ENCODE measurements at regions not wholly inside any gene's neighbourhood (a gene's known extent, or its start where the extent isn't known, plus 50 kb on each side); places are given as distances from the start of the nearest gene placed in this dataset.

DNA sequence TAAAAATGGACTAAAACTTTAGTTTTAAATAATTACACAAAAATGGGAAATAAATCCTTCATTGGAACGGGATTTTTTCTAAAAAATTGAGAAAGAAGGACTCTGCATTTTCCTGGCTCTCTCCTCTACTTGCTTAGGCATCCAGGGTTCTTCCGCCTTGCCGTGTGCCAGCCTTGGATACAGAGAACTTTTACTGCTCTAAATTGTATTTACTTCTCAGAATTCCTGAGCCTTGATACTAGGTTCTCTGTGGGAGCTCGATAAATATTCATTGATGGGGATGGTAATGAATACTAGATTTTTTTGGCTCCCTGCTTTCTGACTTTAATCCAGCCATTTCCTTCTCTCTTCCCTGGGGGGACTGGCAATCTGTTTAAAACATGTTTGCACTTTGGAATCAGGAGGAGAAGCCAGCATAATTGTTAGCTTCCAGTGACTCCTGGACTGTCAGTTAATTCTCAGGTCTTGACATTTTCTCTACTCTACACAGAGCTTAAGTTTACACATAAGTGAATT lies 746.1 kb upstream of the LRRTM1 start:
- Histone ChIP-seq H3K27ac (ENCODE audit: low read depth, low read length, poor library complexity, severe bottlenecking) (no peak overlapping the region), H3K9me3 (ENCODE audit: low read length) (no peaks in the 10 kb centered on the region), H3K79me2 (ENCODE audit: insufficient read depth, low read length) (no peaks in the 10 kb centered on the region), H3K9ac (ENCODE audit: low read length) (no peak overlapping the region), H4K20me1 (ENCODE audit: insufficient read depth, low read length) (no peaks in the 10 kb centered on the region), H3K4me1 (ENCODE audit: insufficient read depth, low read length, severe bottlenecking) (no peaks in the 10 kb centered on the region), H3K9me2 (ENCODE audit: low read depth, low read length) (no peaks in the 10 kb centered on the region), H3F3A (ENCODE audit: insufficient read depth, low read length) (no peaks in the 10 kb centered on the region), H3K36me3 (ENCODE audit: insufficient read depth, low read length) (no peaks in the 10 kb centered on the region), H2AFZ (ENCODE audit: low read length) (no peak overlapping the region), H3K4me2 (ENCODE audit: low read length) (no peak overlapping the region), H3K27me3 (ENCODE audit: insufficient read depth, low read length) (no peaks in the 10 kb centered on the region), H3K4me3 (ENCODE audit: low read depth, low read length, poor library complexity, severe bottlenecking) (no peak overlapping the region)
- no peak for TF ChIP-seq EZH2 (IDR thresholded peaks at IDR 0.05; ENCODE audit: borderline replicate concordance, low read length)
- TF ChIP-seq CTCF (IDR thresholded peaks at IDR 0.05; ENCODE audit: low read length): no peak

- H3K4me2 ChIP-seq (ENCODE audit: low read length): no peak overlapping the region
- H4K20me1 ChIP-seq (ENCODE audit: insufficient read depth, low read length): no peaks in the 10 kb centered on the region
- H3K27ac ChIP-seq (ENCODE audit: low read depth, low read length, poor library complexity, severe bottlenecking): no peak overlapping the region
- no peaks in the 10 kb centered on the region for H3K4me1 ChIP-seq (ENCODE audit: insufficient read depth, low read length, severe bottlenecking)
- no peak overlapping the region for H3K9ac ChIP-seq (ENCODE audit: low read length)
- TF ChIP-seq CTCF (IDR thresholded peaks at IDR 0.05; ENCODE audit: low read length): no peak
- no peak for TF ChIP-seq EZH2 (IDR thresholded peaks at IDR 0.05; ENCODE audit: borderline replicate concordance, low read length)
- no peaks in the 10 kb centered on the region for H3K9me2 ChIP-seq (ENCODE audit: low read depth, low read length)
- H3K27me3 ChIP-seq (ENCODE audit: insufficient read depth, low read length): no peaks in the 10 kb centered on the region
- H3K79me2 ChIP-seq (ENCODE audit: insufficient read depth, low read length): no peaks in the 10 kb centered on the region
- H3K9me3 ChIP-seq (ENCODE audit: low read length): no peaks in the 10 kb centered on the region
- no peak overlapping the region for H3K4me3 ChIP-seq (ENCODE audit: low read depth, low read length, poor library complexity, severe bottlenecking)
- no peak overlapping the region for H2AFZ ChIP-seq (ENCODE audit: low read length)
- H3F3A ChIP-seq (ENCODE audit: insufficient read depth, low read length): no peaks in the 10 kb centered on the region
- no peaks in the 10 kb centered on the region for H3K36me3 ChIP-seq (ENCODE audit: insufficient read depth, low read length)
Observed at GRCh38 chr2:81043681-81044080, 739.1 kb upstream of the LRRTM1 start.

GRCh38 chr2:81007104-81007503 lies 702.6 kb upstream of the LRRTM1 start:
- H3K9ac ChIP-seq (ENCODE audit: low read length): no peak overlapping the region
- H3K9me2 ChIP-seq (ENCODE audit: low read depth, low read length): no peaks in the 10 kb centered on the region
- H3K27ac ChIP-seq (ENCODE audit: low read depth, low read length, poor library complexity, severe bottlenecking): no peak overlapping the region
- no peaks in the 10 kb centered on the region for H3K4me1 ChIP-seq (ENCODE audit: insufficient read depth, low read length, severe bottlenecking)
- no peak for TF ChIP-seq CTCF (IDR thresholded peaks at IDR 0.05; ENCODE audit: low read length)
- no peak for TF ChIP-seq EZH2 (IDR thresholded peaks at IDR 0.05; ENCODE audit: borderline replicate concordance, low read length)
- no peaks in the 10 kb centered on the region for H3K79me2 ChIP-seq (ENCODE audit: insufficient read depth, low read length)
- peaks cover 6% of the 10 kb centered on the region; the same call in 1 of the 2 replicates for H3K9me3 ChIP-seq (ENCODE audit: low read length)
- no peak overlapping the region for H3K4me2 ChIP-seq (ENCODE audit: low read length)
- no peaks in the 10 kb centered on the region for H3K27me3 ChIP-seq (ENCODE audit: insufficient read depth, low read length)
- no peaks in the 10 kb centered on the region for H4K20me1 ChIP-seq (ENCODE audit: insufficient read depth, low read length)
- no peak overlapping the region for H3K4me3 ChIP-seq (ENCODE audit: low read depth, low read length, poor library complexity, severe bottlenecking)
- H2AFZ ChIP-seq (ENCODE audit: low read length): no peak overlapping the region
- H3K36me3 ChIP-seq (ENCODE audit: insufficient read depth, low read length): no peaks in the 10 kb centered on the region
- H3F3A ChIP-seq (ENCODE audit: insufficient read depth, low read length): 0 out of 2 replicates have a peak, but pooled peaks cover 3% of the 10 kb centered on the region
